Caco-2 (cell line): ENCODE measurements at regions not wholly inside any gene's neighbourhood (a gene's known extent, or its start where the extent isn't known, plus 50 kb on each side); places are given as distances from the start of the nearest gene placed in this dataset.

Experiments used
- BruUV-seq: library from RNA; stranded (reverse); fragments of 400-500 nt; replicated peaks from 2 replicates; lab custom pipeline; 2021; lab: Mats Ljungman, UMichigan
- CTCF ChIA-PET: fragments of 300-600 bp; sonication (Branson Sonifier 250); formaldehyde crosslinking; loops from one replicate; lab custom pipeline; 2022; ENCODE audit warnings: antibody characterized with exemption; lab: Charles Lee
- POLR2A ChIA-PET: fragments of 300-600 bp; sonication (Branson Sonifier 250); formaldehyde crosslinking; loops from one replicate; lab custom pipeline; 2022; ENCODE audit warnings: antibody characterized with exemption; lab: Charles Lee
- DNase-seq, 2 experiments: peaks; one replicate each; pipeline versions ENCODE4 v3.0.0 to v3.0.0-alpha.2; 2020 to 2022
- H3K27me3 ChIP-seq: replicated peaks from 2 replicates; pipeline ENCODE4 v1.6.0; 2011; ENCODE audit warnings: low read length; ENCODE audit not compliant: control insufficient read depth, insufficient read depth
- H3K36me3 ChIP-seq: 2 replicates; pipeline ENCODE4 v1.5.1; 2011; ENCODE audit warnings: low read length; ENCODE audit not compliant: control insufficient read depth, insufficient read depth
- H3K4me1 ChIP-seq: fragments of 250-450 bp; sonication (Bioruptor Pico); 2 replicates; pipeline ENCODE4 v1.5.1; 2020; ENCODE audit warnings: mild to moderate bottlenecking
- H3K4me3 ChIP-seq: 2 replicates; pipeline ENCODE4 v1.5.1; 2011; ENCODE audit warnings: low read depth, mild to moderate bottlenecking, control low read depth, low read length
- H3K9me3 ChIP-seq: fragments of 250-450 bp; sonication (Bioruptor Pico); 2 replicates; pipeline ENCODE4 v1.5.1; 2020; ENCODE audit warnings: mild to moderate bottlenecking, moderate library complexity
- H3K27ac Mint-ChIP-seq: one replicate; pipeline ENCODE4 v1.8.0; 2022; ENCODE audit warnings: mixed read lengths; ENCODE audit not compliant: unreplicated experiment
- H3K27me3 Mint-ChIP-seq: one replicate; pipeline ENCODE4 v1.8.0; 2022; ENCODE audit warnings: mixed read lengths; ENCODE audit not compliant: insufficient read depth, unreplicated experiment
- H3K36me3 Mint-ChIP-seq: one replicate; pipeline ENCODE4 v1.8.0; 2022; ENCODE audit warnings: mild to moderate bottlenecking, mixed read lengths; ENCODE audit not compliant: insufficient read depth, unreplicated experiment
- H3K4me1 Mint-ChIP-seq: one replicate; pipeline ENCODE4 v1.8.0; 2022; ENCODE audit warnings: low read depth, mixed read lengths; ENCODE audit not compliant: unreplicated experiment
- H3K4me3 Mint-ChIP-seq: one replicate; pipeline ENCODE4 v1.8.0; 2022; ENCODE audit warnings: mild to moderate bottlenecking, moderate library complexity, mixed read lengths; ENCODE audit not compliant: unreplicated experiment
- H3K9me3 Mint-ChIP-seq: one replicate; pipeline ENCODE4 v1.8.0; 2022; ENCODE audit warnings: mixed read lengths; ENCODE audit not compliant: unreplicated experiment
- intact Hi-C: fragments of 100-400 bp; cut with micrococcal nuclease; formaldehyde crosslinking; loops from one replicate; pipeline ENCODE4 v1.10.0; 2022; ENCODE audit not compliant: unreplicated experiment
- TF ChIP-seq, protein P1 (sequence below), 2 experiments: fragments of 200-600 bp in 1 of 2; IDR thresholded peaks; 1 replicate in 1 of 2; 2 replicates in 1 of 2; pipeline versions ENCODE4 v1.5.1 to v1.8.0; 2011 to 2022; ENCODE audit warnings: antibody characterized with exemption in 1 of 2, control low read depth in 1 of 2, inconsistent platforms in 1 of 2, low read depth in 1 of 2, low read length in 1 of 2, mild to moderate bottlenecking in 1 of 2, moderate library complexity in 1 of 2; ENCODE audit not compliant: insufficient read depth in 1 of 2, severe bottlenecking in 1 of 2, unreplicated experiment in 1 of 2

DNA sequence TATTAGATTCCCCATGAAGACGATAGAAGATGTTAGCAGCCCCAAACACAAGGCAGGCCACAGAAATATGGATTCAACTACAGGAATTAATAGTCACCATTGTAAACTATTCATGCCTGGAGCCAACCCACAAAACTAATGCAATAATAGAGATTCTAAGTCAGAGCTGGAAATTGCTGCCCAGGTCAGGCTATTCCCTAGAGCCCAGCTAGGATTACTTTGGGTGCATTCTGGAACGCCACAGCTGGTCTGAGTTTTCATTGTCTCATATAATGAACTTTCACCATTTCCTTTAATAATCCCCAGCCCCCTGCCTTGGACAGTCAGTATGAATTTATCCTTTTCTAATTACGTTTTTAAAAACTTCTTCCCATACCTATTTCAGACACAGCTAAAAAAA lies 252.6 kb downstream of the PAPSS1 start:
- Mint-ChIP-seq H3K27me3 (peaks cover 4% of the 10 kb centered on the region), H3K4me1 (no peaks in the 10 kb centered on the region), H3K36me3 (no peaks in the 10 kb centered on the region), H3K4me3 (no peak overlapping the region), H3K9me3 (no peaks in the 10 kb centered on the region), H3K27ac (no peak overlapping the region)
- no peaks in the 10 kb centered on the region for H3K9me3 ChIP-seq
- no peaks in the 10 kb centered on the region for H3K27me3 ChIP-seq
- H3K4me3 ChIP-seq: no peak overlapping the region
- BruUV-seq: no TSS peak
- ChIA-PET POLR2A (no interaction called here), CTCF (no interaction called here)
- no peaks in the 10 kb centered on the region for H3K4me1 ChIP-seq
- DNase-seq: no peak
- intact Hi-C loops: no loop called here
- TF ChIP-seq, protein P1, sequence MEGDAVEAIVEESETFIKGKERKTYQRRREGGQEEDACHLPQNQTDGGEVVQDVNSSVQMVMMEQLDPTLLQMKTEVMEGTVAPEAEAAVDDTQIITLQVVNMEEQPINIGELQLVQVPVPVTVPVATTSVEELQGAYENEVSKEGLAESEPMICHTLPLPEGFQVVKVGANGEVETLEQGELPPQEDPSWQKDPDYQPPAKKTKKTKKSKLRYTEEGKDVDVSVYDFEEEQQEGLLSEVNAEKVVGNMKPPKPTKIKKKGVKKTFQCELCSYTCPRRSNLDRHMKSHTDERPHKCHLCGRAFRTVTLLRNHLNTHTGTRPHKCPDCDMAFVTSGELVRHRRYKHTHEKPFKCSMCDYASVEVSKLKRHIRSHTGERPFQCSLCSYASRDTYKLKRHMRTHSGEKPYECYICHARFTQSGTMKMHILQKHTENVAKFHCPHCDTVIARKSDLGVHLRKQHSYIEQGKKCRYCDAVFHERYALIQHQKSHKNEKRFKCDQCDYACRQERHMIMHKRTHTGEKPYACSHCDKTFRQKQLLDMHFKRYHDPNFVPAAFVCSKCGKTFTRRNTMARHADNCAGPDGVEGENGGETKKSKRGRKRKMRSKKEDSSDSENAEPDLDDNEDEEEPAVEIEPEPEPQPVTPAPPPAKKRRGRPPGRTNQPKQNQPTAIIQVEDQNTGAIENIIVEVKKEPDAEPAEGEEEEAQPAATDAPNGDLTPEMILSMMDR (IDR thresholded peaks at IDR 0.05; ENCODE audit: insufficient read depth in 1 of 2, low read depth in 1 of 2, low read length in 1 of 2, severe bottlenecking in 1 of 2, unreplicated experiment in 1 of 2): no peak
- H3K36me3 ChIP-seq: no peaks in the 10 kb centered on the region

DNA sequence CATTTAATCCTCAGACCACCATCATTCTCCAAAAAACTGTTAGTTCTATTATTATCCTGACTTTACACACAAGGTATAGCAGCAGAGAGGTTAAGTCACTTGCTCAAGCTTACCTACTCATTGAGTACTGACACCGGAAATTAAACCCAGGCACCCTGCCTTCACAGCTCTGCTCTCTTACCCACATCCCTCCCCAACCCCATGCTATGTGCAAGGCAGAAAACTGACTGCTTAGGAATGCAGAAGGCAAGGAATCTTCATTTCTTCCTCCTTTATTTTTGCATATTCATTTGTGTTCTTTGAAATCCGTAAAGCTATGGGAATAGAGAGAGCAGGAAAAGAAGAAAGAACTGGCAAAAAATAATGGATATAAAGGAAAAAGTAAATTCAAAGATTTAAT lies 261.8 kb downstream of the PAPSS1 start:
- H3K36me3 ChIP-seq: no peaks in the 10 kb centered on the region
- Mint-ChIP-seq H3K36me3 (no peaks in the 10 kb centered on the region), H3K27me3 (peaks cover 4% of the 10 kb centered on the region), H3K4me3 (no peak overlapping the region), H3K27ac (no peak overlapping the region), H3K4me1 (no peaks in the 10 kb centered on the region), H3K9me3 (no peaks in the 10 kb centered on the region)
- CTCF ChIA-PET: no interaction called here
- BruUV-seq: no TSS peak
- H3K4me1 ChIP-seq: no peaks in the 10 kb centered on the region
- DNase-seq: no peak
- H3K4me3 ChIP-seq: no peak overlapping the region
- peaks cover 4% of the 10 kb centered on the region; the same call in 1 of the 2 replicates for H3K9me3 ChIP-seq
- no peaks in the 10 kb centered on the region for H3K27me3 ChIP-seq
- POLR2A ChIA-PET: no interaction called here
- intact Hi-C loops: no loop called here
- TF ChIP-seq, protein P1 (IDR thresholded peaks at IDR 0.05; ENCODE audit: insufficient read depth in 1 of 2, low read depth in 1 of 2, low read length in 1 of 2, severe bottlenecking in 1 of 2, unreplicated experiment in 1 of 2): no peak

DNA sequence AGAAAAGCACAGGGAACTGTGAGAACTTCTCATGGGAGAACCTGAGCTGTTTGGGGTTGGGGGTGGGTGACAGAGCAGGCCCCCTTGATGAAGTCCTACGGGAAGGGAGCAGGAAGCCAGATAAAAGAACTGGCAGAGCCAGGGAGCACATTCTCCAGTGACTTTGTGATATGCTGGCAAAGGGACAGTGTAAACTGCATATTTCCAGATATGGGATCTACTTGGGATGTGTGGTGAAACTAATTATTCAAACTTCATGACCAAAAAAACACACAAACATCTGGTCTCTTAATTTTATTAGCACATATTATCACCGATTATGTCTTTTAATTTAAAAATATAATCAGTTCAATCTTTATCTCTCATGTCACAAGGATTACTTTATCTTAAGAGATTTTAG lies 266.0 kb downstream of the PAPSS1 start:
- CTCF ChIA-PET: no interaction called here
- H3K36me3 Mint-ChIP-seq: no peaks in the 10 kb centered on the region
- H3K9me3 Mint-ChIP-seq: no peaks in the 10 kb centered on the region
- DNase-seq: no peak
- no peaks in the 10 kb centered on the region for H3K4me1 ChIP-seq
- H3K4me3 ChIP-seq: no peak overlapping the region
- no peak overlapping the region for H3K4me3 Mint-ChIP-seq
- H3K27ac Mint-ChIP-seq: no peak overlapping the region
- peaks cover 4% of the 10 kb centered on the region for H3K27me3 Mint-ChIP-seq
- no peaks in the 10 kb centered on the region for H3K27me3 ChIP-seq
- POLR2A ChIA-PET: no interaction called here
- TF ChIP-seq, protein P1 (IDR thresholded peaks at IDR 0.05; ENCODE audit: insufficient read depth in 1 of 2, low read depth in 1 of 2, low read length in 1 of 2, severe bottlenecking in 1 of 2, unreplicated experiment in 1 of 2): no peak
- H3K9me3 ChIP-seq: no peaks in the 10 kb centered on the region
- no peaks in the 10 kb centered on the region for H3K4me1 Mint-ChIP-seq
- no peaks in the 10 kb centered on the region for H3K36me3 ChIP-seq
- no TSS peak for BruUV-seq
- intact Hi-C loops: no loop called here
